ENCODE measurements at regions not wholly inside any gene's neighbourhood (a gene's known extent, or its start where the extent isn't known, plus 50 kb on each side); places are given as distances from the start of the nearest gene placed in this dataset.

DNA sequence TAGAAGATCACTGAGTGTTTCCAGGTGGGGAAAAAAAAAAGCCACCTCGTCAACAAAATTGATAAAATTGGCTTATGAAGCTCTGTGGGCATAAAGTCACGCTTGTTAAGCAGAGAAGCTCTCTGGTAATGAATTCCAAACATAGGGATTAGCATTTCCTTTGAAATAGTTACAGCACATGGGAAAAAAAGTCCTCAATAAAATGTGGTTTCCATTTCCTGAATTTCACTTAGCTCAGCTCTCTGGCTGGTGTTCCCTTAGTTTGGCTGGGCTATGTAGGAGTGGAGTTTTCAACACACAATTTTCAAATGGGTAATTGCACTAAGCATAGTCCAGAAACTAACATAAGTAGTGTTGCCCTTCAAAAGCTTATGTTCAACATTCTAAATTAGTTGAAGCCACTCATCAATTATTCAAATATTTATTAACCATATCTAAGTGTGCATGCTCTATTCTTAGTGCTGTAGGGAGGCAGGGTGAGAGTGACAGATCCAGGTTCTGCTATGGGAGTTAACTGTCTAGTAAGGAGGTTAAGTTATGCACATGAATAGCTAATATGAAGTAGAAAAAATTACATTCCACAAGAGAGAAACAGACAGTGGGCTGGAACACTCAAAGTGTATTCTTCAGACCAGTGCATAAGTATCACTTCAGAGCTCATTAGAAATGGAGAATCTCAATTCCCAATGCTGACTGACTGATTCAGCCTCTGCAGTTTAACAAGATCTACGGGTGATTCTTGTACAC is 445.7 kb downstream of the SMARCA1 start:
- Histone ChIP-seq H3K79me2 (replicated peaks; ENCODE audit: insufficient read depth, low read length) (no peaks in the 10 kb centered on the region), H3K9me2 (ENCODE audit: insufficient read depth, low read length) (no peaks in the 10 kb centered on the region), H3K4me3 (ENCODE audit: low read length) (no peak overlapping the region), H2AFZ (ENCODE audit: low read depth, low read length) (no peak overlapping the region), H3K4me2 (ENCODE audit: low read length) (no peak overlapping the region), H3F3A (ENCODE audit: insufficient read depth, low read length, poor library complexity, severe bottlenecking) (no peaks in the 10 kb centered on the region), H3K27ac (ENCODE audit: low read length) (no peak overlapping the region), H3K9me3 (ENCODE audit: low read length) (no peaks in the 10 kb centered on the region), H4K20me1 (ENCODE audit: insufficient read depth) (no peaks in the 10 kb centered on the region), H3K9ac (ENCODE audit: low read length) (no peak overlapping the region), H3K27me3 (ENCODE audit: insufficient read depth, low read depth, low read length) (no peaks in the 10 kb centered on the region), H3K36me3 (ENCODE audit: insufficient read depth, low read length) (no peaks in the 10 kb centered on the region)
- no peak for TF ChIP-seq POLR2AphosphoS5 (IDR thresholded peaks at IDR 0.05)
- no peak for TF ChIP-seq EP300 (conservative IDR thresholded peaks at IDR 0.05; ENCODE audit: poor library complexity, severe bottlenecking)
- no peak for TF ChIP-seq SMC3 (conservative IDR thresholded peaks at IDR 0.05; ENCODE audit: poor library complexity)
- TF ChIP-seq MXI1 (conservative IDR thresholded peaks at IDR 0.05; ENCODE audit: poor library complexity, severe bottlenecking): no peak
- TF ChIP-seq, protein P1, sequence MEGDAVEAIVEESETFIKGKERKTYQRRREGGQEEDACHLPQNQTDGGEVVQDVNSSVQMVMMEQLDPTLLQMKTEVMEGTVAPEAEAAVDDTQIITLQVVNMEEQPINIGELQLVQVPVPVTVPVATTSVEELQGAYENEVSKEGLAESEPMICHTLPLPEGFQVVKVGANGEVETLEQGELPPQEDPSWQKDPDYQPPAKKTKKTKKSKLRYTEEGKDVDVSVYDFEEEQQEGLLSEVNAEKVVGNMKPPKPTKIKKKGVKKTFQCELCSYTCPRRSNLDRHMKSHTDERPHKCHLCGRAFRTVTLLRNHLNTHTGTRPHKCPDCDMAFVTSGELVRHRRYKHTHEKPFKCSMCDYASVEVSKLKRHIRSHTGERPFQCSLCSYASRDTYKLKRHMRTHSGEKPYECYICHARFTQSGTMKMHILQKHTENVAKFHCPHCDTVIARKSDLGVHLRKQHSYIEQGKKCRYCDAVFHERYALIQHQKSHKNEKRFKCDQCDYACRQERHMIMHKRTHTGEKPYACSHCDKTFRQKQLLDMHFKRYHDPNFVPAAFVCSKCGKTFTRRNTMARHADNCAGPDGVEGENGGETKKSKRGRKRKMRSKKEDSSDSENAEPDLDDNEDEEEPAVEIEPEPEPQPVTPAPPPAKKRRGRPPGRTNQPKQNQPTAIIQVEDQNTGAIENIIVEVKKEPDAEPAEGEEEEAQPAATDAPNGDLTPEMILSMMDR (IDR thresholded peaks at IDR 0.05; ENCODE audit: poor library complexity, severe bottlenecking): no peak
- no peak for TF ChIP-seq RAD21 (conservative IDR thresholded peaks at IDR 0.05)
- TF ChIP-seq, protein P2, sequence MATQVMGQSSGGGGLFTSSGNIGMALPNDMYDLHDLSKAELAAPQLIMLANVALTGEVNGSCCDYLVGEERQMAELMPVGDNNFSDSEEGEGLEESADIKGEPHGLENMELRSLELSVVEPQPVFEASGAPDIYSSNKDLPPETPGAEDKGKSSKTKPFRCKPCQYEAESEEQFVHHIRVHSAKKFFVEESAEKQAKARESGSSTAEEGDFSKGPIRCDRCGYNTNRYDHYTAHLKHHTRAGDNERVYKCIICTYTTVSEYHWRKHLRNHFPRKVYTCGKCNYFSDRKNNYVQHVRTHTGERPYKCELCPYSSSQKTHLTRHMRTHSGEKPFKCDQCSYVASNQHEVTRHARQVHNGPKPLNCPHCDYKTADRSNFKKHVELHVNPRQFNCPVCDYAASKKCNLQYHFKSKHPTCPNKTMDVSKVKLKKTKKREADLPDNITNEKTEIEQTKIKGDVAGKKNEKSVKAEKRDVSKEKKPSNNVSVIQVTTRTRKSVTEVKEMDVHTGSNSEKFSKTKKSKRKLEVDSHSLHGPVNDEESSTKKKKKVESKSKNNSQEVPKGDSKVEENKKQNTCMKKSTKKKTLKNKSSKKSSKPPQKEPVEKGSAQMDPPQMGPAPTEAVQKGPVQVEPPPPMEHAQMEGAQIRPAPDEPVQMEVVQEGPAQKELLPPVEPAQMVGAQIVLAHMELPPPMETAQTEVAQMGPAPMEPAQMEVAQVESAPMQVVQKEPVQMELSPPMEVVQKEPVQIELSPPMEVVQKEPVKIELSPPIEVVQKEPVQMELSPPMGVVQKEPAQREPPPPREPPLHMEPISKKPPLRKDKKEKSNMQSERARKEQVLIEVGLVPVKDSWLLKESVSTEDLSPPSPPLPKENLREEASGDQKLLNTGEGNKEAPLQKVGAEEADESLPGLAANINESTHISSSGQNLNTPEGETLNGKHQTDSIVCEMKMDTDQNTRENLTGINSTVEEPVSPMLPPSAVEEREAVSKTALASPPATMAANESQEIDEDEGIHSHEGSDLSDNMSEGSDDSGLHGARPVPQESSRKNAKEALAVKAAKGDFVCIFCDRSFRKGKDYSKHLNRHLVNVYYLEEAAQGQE (IDR thresholded peaks at IDR 0.05; ENCODE audit: borderline replicate concordance): no peak
- TF ChIP-seq TAF1 (IDR thresholded peaks at IDR 0.05; ENCODE audit: low read depth): no peak
- TF ChIP-seq EZH2 (IDR thresholded peaks at IDR 0.05; ENCODE audit: borderline replicate concordance, insufficient read depth, low read length, poor library complexity, severe bottlenecking): no peak

DNA sequence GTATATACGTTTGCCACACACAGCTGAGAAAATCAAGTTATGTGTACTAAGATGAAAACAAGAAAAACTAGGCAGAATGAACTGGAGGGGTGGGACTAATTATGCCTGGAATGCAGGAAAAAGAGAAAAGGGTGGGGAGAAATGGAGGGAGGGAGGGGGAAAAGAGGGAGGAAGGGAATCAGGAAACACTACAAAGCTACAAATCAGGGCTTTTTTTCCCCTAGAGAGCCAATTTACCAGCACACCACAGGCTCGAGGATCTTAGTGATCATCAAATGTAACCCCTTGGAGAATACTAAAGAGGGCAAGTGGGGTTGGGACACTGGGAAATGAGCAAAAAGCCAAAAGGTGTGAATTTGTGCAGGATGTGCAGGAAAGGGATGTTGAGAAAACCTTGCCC is 451.9 kb downstream of the SMARCA1 start:
- H3K36me3 ChIP-seq (ENCODE audit: insufficient read depth, low read length): no peaks in the 10 kb centered on the region
- TF ChIP-seq TAF1 (IDR thresholded peaks at IDR 0.05; ENCODE audit: low read depth) (no peak), SMC3 (conservative IDR thresholded peaks at IDR 0.05; ENCODE audit: poor library complexity) (no peak), RAD21 (conservative IDR thresholded peaks at IDR 0.05) (no peak), POLR2AphosphoS5 (IDR thresholded peaks at IDR 0.05) (no peak), MXI1 (conservative IDR thresholded peaks at IDR 0.05; ENCODE audit: poor library complexity, severe bottlenecking) (no peak), EP300 (conservative IDR thresholded peaks at IDR 0.05; ENCODE audit: poor library complexity, severe bottlenecking) (no peak), EZH2 (IDR thresholded peaks at IDR 0.05; ENCODE audit: borderline replicate concordance, insufficient read depth, low read length, poor library complexity, severe bottlenecking) (no peak)
- TF ChIP-seq, protein P1 (IDR thresholded peaks at IDR 0.05; ENCODE audit: poor library complexity, severe bottlenecking): no peak
- TF ChIP-seq, protein P2 (IDR thresholded peaks at IDR 0.05; ENCODE audit: borderline replicate concordance): no peak
- H3F3A ChIP-seq (ENCODE audit: insufficient read depth, low read length, poor library complexity, severe bottlenecking): no peaks in the 10 kb centered on the region
- no peaks in the 10 kb centered on the region for H3K79me2 ChIP-seq (replicated peaks; ENCODE audit: insufficient read depth, low read length)
- no peaks in the 10 kb centered on the region for H3K9me3 ChIP-seq (ENCODE audit: low read length)
- H3K27ac ChIP-seq (ENCODE audit: low read length): no peak overlapping the region
- H4K20me1 ChIP-seq (ENCODE audit: insufficient read depth): no peaks in the 10 kb centered on the region
- H3K9me2 ChIP-seq (ENCODE audit: insufficient read depth, low read length): no peaks in the 10 kb centered on the region
- H3K4me3 ChIP-seq (ENCODE audit: low read length): no peak overlapping the region
- no peak overlapping the region for H2AFZ ChIP-seq (ENCODE audit: low read depth, low read length)
- H3K9ac ChIP-seq (ENCODE audit: low read length): no peak overlapping the region
- H3K4me2 ChIP-seq (ENCODE audit: low read length): no peak overlapping the region
- no peaks in the 10 kb centered on the region for H3K27me3 ChIP-seq (ENCODE audit: insufficient read depth, low read depth, low read length)
